Fibroblast of mammary gland (primary cell): ENCODE measurements at regions not wholly inside any gene's neighbourhood (a gene's known extent, or its start where the extent isn't known, plus 50 kb on each side); places are given as distances from the start of the nearest gene placed in this dataset.
"Not testable (repeated sequence)": the region's sequence is repeated elsewhere in the genome, so short reads cannot be mapped to it uniquely, and the experiment has no call there.

Experiments
- DNase-seq: peaks from one replicate; pipeline ENCODE4 v3.0.0-alpha.2; 2010; ENCODE audit warnings: low read depth
- H3K4me3 ChIP-seq: 2 replicates; pipeline ENCODE4 v1.5.1; 2011; ENCODE audit warnings: low read depth, mild to moderate bottlenecking, low read length, moderate library complexity; ENCODE audit not compliant: control insufficient read depth
- TF ChIP-seq, protein P1 (sequence below): conservative IDR thresholded peaks from 2 replicates; pipeline ENCODE4 v1.5.1; 2011; ENCODE audit warnings: low read depth, low read length, inconsistent platforms; ENCODE audit not compliant: control insufficient read depth, insufficient read depth

DNA sequence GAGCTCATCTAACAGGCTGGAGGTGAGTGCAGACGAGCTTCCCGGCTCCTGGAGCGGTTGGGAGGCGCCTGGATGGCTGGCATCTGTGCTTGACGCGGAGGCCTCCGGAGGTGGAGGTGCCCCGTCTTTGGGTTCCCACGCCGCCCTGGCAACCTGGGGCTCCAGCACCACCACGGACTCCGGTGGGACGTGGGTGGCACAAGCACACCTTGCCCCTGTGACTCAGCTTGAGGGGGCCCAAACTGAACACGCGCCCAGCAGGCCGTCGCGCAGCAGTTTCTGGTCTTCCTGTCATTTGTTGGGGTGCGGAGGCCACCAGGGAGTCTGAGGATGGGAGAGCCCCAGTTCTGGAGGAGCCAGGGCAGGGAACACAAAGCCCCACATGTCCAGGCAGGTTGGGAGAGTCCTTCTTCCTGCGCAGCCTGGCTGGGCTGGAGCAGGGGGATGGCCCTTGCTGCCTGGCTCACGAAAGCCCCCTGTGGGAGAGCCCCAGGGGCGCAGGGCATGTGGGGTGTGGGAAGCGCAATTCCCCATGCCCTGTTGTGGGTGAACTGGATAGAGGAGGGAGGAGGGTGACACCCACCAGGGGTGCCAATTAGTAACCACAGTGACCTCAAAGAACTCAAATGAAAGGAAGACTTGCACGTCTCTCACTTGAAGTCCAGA, 1378.6 kb upstream of the DEFB115 start:
- H3K4me3 ChIP-seq, result no peak overlapping the region
- DNase-seq, result no peak
- TF ChIP-seq, protein P1, sequence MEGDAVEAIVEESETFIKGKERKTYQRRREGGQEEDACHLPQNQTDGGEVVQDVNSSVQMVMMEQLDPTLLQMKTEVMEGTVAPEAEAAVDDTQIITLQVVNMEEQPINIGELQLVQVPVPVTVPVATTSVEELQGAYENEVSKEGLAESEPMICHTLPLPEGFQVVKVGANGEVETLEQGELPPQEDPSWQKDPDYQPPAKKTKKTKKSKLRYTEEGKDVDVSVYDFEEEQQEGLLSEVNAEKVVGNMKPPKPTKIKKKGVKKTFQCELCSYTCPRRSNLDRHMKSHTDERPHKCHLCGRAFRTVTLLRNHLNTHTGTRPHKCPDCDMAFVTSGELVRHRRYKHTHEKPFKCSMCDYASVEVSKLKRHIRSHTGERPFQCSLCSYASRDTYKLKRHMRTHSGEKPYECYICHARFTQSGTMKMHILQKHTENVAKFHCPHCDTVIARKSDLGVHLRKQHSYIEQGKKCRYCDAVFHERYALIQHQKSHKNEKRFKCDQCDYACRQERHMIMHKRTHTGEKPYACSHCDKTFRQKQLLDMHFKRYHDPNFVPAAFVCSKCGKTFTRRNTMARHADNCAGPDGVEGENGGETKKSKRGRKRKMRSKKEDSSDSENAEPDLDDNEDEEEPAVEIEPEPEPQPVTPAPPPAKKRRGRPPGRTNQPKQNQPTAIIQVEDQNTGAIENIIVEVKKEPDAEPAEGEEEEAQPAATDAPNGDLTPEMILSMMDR, result no peak

DNA sequence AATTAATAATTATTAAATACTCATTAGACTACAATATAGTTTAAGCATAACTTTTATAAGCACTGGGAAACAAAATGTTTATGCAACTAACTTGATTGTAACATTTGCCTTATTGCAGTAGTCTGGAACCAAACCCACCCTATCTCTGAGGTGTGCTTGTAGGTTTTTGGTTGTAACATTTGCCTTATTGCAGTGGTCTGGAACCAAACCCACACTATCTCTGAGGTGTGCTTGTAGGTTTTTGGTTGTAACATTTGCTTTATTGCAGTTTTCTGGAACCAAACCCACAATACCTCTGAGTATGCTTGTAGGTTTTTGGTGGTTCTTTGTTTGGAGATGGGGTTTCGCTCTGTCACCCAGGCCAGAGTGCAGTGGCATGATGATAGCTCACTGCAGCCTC, 1376.4 kb upstream of the DEFB115 start:
- not testable (repeated sequence) for DNase-seq, H3K4me3 ChIP-seq

DNA sequence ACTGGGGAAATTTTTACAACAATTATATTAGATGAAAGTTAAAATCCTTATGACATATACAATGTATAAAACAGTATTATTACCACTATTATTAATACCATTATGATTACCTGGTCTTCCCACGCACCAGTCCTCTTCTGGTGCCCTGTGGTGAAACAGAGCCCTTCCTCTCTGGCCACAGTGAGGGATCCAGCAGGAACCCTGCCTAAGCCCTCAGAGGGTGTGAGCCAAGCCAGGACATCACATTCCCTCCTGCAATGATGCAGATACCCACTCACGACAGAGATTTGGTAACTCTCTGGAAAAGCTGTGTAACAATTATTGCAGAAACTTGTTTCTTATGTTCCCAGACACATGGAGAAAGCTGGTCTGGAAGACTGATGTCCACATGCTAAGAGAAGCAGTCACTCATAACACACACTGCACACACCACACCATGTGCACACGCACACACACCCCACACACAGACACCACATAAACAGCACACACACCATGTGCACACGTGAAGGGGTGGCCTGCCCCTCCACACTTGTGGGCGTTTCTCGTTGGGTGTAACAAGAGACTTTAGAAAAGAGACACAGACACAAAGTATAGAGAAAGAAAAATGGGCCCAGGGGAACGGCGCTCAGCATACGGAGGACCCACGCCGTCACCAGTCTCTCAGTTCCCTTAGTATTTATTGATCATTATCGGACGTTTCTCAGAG, 1373.8 kb upstream of the DEFB115 start:
- not testable (repeated sequence) for H3K4me3 ChIP-seq, DNase-seq

DNA sequence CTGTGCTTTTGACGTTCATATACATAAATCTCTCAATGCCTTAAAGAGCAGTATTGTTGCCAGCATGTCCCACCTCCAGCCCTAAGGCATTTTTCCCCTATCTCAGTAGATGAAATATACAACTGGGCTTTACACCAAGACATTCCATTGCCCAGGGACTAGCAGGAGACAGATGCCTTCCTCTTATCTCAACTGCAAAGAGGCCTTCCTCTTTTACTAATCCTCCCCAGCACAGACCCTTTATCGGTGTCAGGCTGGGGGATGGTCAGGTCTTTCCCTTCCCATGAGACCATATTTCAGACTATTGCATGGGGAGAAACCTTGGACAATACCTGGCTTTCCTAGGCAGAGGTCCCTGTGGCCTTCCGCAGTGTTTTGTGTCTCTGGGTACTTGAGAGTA, 1373.1 kb upstream of the DEFB115 start:
- not testable (repeated sequence) for DNase-seq, H3K4me3 ChIP-seq

DNA sequence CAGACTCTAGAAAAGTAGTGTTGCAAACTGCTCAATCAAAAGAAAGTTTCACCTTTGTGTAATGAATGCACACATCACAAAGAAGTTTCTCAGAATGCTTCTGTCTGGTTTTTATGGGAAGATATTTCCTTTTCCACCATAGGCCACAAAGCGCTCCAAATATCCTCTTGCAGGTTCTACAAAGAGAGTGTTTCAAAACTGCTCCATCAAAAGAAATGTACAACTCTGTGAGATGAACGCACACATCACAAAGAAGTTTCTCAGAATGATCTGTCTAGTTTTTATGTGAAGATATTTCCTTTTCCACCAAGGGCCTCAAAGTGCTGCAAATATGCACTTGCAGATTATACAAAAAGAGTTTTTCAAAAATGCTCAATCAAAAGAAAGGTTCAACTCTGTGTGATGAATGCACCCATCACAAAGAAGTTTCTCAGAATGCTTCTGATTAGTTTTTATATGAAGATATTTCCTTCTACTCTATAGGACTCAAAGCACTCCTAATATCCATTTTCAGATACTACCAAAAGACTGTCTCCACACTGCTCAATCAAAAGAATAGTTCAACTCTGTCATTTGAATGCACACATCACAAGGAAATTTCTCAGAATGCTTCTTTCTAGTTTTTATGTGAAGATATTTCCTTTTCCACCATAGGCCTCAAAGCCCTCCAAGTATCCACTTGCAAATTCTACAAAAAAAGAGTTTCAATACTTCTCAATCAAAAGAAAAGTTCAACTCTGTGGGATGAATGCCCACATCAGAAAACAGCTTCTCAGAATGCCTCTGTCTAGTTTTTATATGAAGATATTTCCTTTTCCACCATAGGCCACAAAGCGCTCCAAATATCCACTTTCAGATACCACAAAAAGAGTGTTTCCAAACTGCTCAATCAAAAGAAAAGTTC, 1371.9 kb upstream of the DEFB115 start:
- not testable (repeated sequence) for H3K4me3 ChIP-seq, DNase-seq

DNA sequence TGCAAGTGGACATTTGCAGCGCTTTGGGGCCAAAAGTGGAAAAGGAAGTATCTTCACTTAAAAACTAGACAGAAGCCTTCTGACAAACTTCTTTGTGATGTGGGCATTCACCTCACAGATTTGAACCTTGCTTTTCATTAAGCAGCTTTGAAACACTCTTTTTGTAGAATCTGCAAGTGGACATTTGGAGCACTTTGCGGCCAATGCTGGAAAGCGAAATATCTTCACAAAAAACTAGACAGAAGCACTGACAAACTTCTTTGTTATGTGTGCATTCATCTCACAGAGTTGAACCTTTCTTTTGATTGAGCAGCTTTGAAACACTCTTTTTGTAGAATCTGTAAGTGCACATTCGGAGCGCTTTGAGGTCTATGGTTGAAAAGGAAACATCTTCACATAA, 1365.9 kb upstream of the DEFB115 start:
- H3K4me3 ChIP-seq, DNase-seq: not testable (repeated sequence)
